Right atrium auricular region (tissue), 2 donors: ENCODE measurements at regions not wholly inside any gene's neighbourhood (a gene's known extent, or its start where the extent isn't known, plus 50 kb on each side); places are given as distances from the start of the nearest gene placed in this dataset.

Experiments used
- DNase-seq: peaks from one replicate; pipeline ENCODE4 v3.0.0-alpha.2; 2019; ENCODE audit warnings: low spot score
- H3K27ac ChIP-seq, 2 donors: fragments of 200-600 bp; sonication (generic); 1 replicate in 1 of 2; 2 replicates in 1 of 2; pipeline ENCODE4 v1.5.1; 2016 to 2019
- H3K27me3 ChIP-seq, 2 donors: fragments of 200-600 bp; sonication (generic); one replicate each; pipeline versions ENCODE4 v1.5.1 to v1.6.0; 2017 to 2019
- H3K36me3 ChIP-seq: fragments of 200-600 bp; sonication (generic); one replicate; pipeline ENCODE4 v1.5.1; 2016
- H3K4me1 ChIP-seq, 2 donors: fragments of 200-600 bp; sonication (generic); one replicate each; pipeline versions ENCODE4 v1.5.1 to v1.6.0; 2017 to 2019
- H3K4me3 ChIP-seq, 2 donors: fragments of 200-600 bp; sonication (generic); 1 replicate in 1 of 2; 2 replicates in 1 of 2; pipeline ENCODE4 v1.5.1; 2017 to 2019; ENCODE audit warnings: mild to moderate bottlenecking in 1 of 2, moderate library complexity in 1 of 2
- H3K9me3 ChIP-seq, 2 donors: fragments of 200-600 bp; sonication (generic); one replicate each; pipeline ENCODE4 v1.5.1; 2019
- CTCF ChIP-seq, 2 donors: fragments of 200-600 bp; sonication (generic); IDR thresholded peaks; one replicate each; pipeline ENCODE4 v1.5.1; 2019; ENCODE audit warnings: antibody characterized with exemption in 2 of 2

- H3K4me3 ChIP-seq = no peak overlapping the region
- no peaks in the 10 kb centered on the region for H3K27me3 ChIP-seq
- H3K36me3 ChIP-seq = no peaks in the 10 kb centered on the region
- no peaks in the 10 kb centered on the region for H3K4me1 ChIP-seq
- H3K9me3 ChIP-seq = no peaks in the 10 kb centered on the region
- DNase-seq = no peak
- H3K27ac ChIP-seq = no peak overlapping the region
- no peak for TF ChIP-seq CTCF (IDR thresholded peaks at IDR 0.05)
Observed at GRCh38 chr20:12698817-12699216, 310.0 kb upstream of the SPTLC3 start.

- no peak overlapping the region for H3K27ac ChIP-seq
- no peaks in the 10 kb centered on the region for H3K27me3 ChIP-seq
- no peak for DNase-seq
- no peaks in the 10 kb centered on the region for H3K36me3 ChIP-seq
- H3K4me3 ChIP-seq = no peak overlapping the region
- no peaks in the 10 kb centered on the region for H3K9me3 ChIP-seq
- no peaks in the 10 kb centered on the region for H3K4me1 ChIP-seq
- no peak for TF ChIP-seq CTCF (IDR thresholded peaks at IDR 0.05)
Observed at GRCh38 chr20:12699374-12700228, 309.2 kb upstream of the SPTLC3 start.

DNA sequence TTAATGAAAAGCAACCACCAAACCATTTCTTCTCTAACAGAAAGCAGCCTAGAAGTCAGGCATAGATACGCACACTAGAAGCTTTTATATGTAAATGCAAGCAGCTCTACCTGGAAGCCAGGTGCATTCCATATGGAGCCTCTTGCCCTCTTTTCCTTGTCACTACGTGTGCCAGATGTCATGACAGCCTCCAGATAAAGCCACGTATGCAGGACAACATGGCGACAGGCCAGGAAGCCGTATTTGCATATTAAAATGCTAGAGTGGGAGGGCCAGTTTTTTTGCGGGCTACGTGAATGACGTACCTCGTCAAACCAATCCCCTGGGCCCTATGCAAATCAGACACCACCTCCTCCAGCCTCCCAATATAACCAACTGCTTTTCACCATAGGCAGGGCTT is 308.1 kb upstream of the SPTLC3 start:
- DNase-seq = no peak
- Histone ChIP-seq H3K9me3 (no peaks in the 10 kb centered on the region), H3K27ac (no peak overlapping the region), H3K4me3 (no peak overlapping the region), H3K36me3 (no peaks in the 10 kb centered on the region), H3K27me3 (no peaks in the 10 kb centered on the region), H3K4me1 (no peaks in the 10 kb centered on the region)
- TF ChIP-seq CTCF (IDR thresholded peaks at IDR 0.05) = no peak

DNA sequence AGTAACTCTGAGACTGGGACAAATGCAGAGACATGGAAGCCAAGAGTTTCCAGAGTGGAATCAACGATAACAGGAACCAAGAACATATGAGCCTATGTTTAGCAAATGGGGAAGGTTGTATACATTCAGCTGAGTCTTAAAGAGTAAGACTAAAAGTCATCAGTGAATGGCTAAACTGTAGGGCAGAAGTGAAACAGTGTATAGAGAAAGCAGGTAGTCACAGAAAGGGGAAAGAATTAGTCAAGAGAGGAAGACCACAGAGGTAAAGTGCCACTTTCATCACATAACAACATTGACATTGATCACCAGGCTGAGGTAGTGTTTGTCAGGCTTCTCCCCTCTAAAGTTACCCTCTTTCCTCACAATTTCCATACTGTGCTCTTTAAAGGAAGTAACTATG is 306.5 kb upstream of the SPTLC3 start:
- no peak for DNase-seq
- Histone ChIP-seq H3K4me1 (no peaks in the 10 kb centered on the region), H3K27ac (no peak overlapping the region), H3K36me3 (no peaks in the 10 kb centered on the region), H3K27me3 (no peaks in the 10 kb centered on the region), H3K4me3 (no peak overlapping the region), H3K9me3 (no peaks in the 10 kb centered on the region)
- no peak for TF ChIP-seq CTCF (IDR thresholded peaks at IDR 0.05)

DNA sequence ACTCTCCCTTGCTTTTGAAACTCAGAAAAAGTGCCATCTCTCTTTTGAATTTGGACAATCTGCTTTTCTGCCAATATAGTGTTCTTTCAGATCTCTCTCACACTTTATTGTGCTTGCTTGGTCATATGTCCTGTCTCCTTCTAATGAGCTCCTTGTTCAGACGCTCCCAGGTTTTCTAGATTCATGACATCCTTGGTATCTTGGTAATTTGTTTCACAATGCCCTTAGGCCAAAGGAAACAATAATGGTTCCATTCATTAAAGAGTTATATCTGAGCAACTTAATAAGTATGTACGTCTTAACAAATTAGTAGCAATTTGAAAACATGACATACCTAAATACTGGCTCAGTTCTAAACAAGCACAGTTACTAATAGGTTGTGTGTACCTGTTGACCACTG is 293.4 kb upstream of the SPTLC3 start:
- Histone ChIP-seq H3K27ac (no peak overlapping the region), H3K27me3 (no peaks in the 10 kb centered on the region), H3K4me1 (no peaks in the 10 kb centered on the region), H3K4me3 (no peak overlapping the region), H3K36me3 (no peaks in the 10 kb centered on the region), H3K9me3 (no peaks in the 10 kb centered on the region)
- TF ChIP-seq CTCF (IDR thresholded peaks at IDR 0.05) = no peak
- DNase-seq = no peak
